C4-2B (cell line): ENCODE measurements at regions not wholly inside any gene's neighbourhood (a gene's known extent, or its start where the extent isn't known, plus 50 kb on each side); places are given as distances from the start of the nearest gene placed in this dataset.
"Not testable (repeated sequence)": the region's sequence is repeated elsewhere in the genome, so short reads cannot be mapped to it uniquely, and the experiment has no call there.

Experiments
- CTCF ChIP-seq: fragments of 450-650 bp; conservative IDR thresholded peaks from 2 replicates; pipeline ENCODE4 v1.5.1; 2017; ENCODE audit warnings: mild to moderate bottlenecking
- ZFX ChIP-seq: fragments of 450-650 bp; IDR thresholded peaks from 2 replicates; pipeline ENCODE4 v1.6.1; 2017

GRCh38 chr13:78056865-78057264 is 138.2 kb upstream of the EDNRB start:
- TF ChIP-seq CTCF, ZFX: not testable (repeated sequence)
